Testis (tissue), 2 donors: ENCODE measurements at regions not wholly inside any gene's neighbourhood (a gene's known extent, or its start where the extent isn't known, plus 50 kb on each side); places are given as distances from the start of the nearest gene placed in this dataset.

ENCODE experiments used
- DNase-seq: peaks from one replicate; pipeline ENCODE4 v3.0.0-alpha.2; 2019
- H3K27ac ChIP-seq, 2 donors: fragments of 200-600 bp; sonication (generic); one replicate each; pipeline ENCODE4 v1.5.1; 2019
- H3K27me3 ChIP-seq: fragments of 200-600 bp; sonication (generic); one replicate; pipeline ENCODE4 v1.5.1; 2019
- H3K36me3 ChIP-seq: fragments of 200-600 bp; sonication (generic); one replicate; pipeline ENCODE4 v1.5.1; 2017; ENCODE audit warnings: low read depth; ENCODE audit errors: missing control alignments
- H3K4me1 ChIP-seq: fragments of 200-600 bp; sonication (generic); one replicate; pipeline ENCODE4 v1.5.1; 2019
- H3K4me3 ChIP-seq, 2 donors: fragments of 200-600 bp; sonication (generic); one replicate each; pipeline ENCODE4 v1.5.1; 2017 to 2019
- H3K9me3 ChIP-seq: fragments of 200-600 bp; sonication (generic); one replicate; pipeline ENCODE4 v1.5.1; 2017
- CTCF ChIP-seq, 3 experiments: fragments of 450-650 bp in 2 of 3; fragments of 200-600 bp in 1 of 3; sonication (generic) in 1 of 3; IDR thresholded peaks; one replicate each; pipeline ENCODE4 v1.5.1; 2016 to 2019; ENCODE audit warnings: antibody characterized with exemption in 3 of 3, mild to moderate bottlenecking in 2 of 3, moderate library complexity in 1 of 3
- POLR2A ChIP-seq: fragments of 450-650 bp; IDR thresholded peaks from one replicate; pipeline ENCODE4 v1.6.1; 2017; ENCODE audit warnings: antibody characterized with exemption, mild to moderate bottlenecking, moderate library complexity
- WGBS, 2 donors: methylation state at CpG; one replicate each; pipeline ENCODE4 v1.1.5; 2018; 5-methylcytosine and 5-hydroxymethylcytosine counted together
- intact Hi-C: fragments of 100-400 bp; cut with DNase I; formaldehyde crosslinking; loops from one replicate; pipeline ENCODE4 v1.15.1; 2023; ENCODE audit warnings: low total_unique reads

- intact Hi-C loops: no loop called here
- Histone ChIP-seq H3K36me3 (no peaks in the 10 kb centered on the region), H3K9me3 (no peaks in the 10 kb centered on the region), H3K4me1 (no peaks in the 10 kb centered on the region), H3K27me3 (no peaks in the 10 kb centered on the region), H3K27ac (no peak overlapping the region), H3K4me3 (no peak overlapping the region)
- TF ChIP-seq CTCF (IDR thresholded peaks at IDR 0.05): no peak
- TF ChIP-seq POLR2A: no peak
- no peak for DNase-seq
These were observed 330.3 kb upstream of the CFAP20DC start for GRCh38 chr3:59380146-59380545.

- Histone ChIP-seq H3K4me1 (no peaks in the 10 kb centered on the region), H3K4me3 (no peak overlapping the region), H3K27me3 (no peaks in the 10 kb centered on the region), H3K36me3 (no peaks in the 10 kb centered on the region), H3K27ac (no peak overlapping the region), H3K9me3 (no peaks in the 10 kb centered on the region)
- no peak for TF ChIP-seq POLR2A
- no peak for TF ChIP-seq CTCF (IDR thresholded peaks at IDR 0.05)
- no peak for DNase-seq
- intact Hi-C loops: no loop called here
- 86 to 87% methylated on average over 3 of the region's 3 CpGs for WGBS, 2 donors
These were observed 325.0 kb upstream of the CFAP20DC start for GRCh38 chr3:59374818-59375211.

- 74 to 77% methylated on average over 6 of the region's 6 CpGs for WGBS, 2 donors
- H3K27me3 ChIP-seq: no peaks in the 10 kb centered on the region
- no peaks in the 10 kb centered on the region for H3K36me3 ChIP-seq
- TF ChIP-seq CTCF (IDR thresholded peaks at IDR 0.05): no peak
- no peak for TF ChIP-seq POLR2A
- H3K4me3 ChIP-seq: no peak overlapping the region
- H3K4me1 ChIP-seq: no peaks in the 10 kb centered on the region
- DNase-seq: no peak
- no peak overlapping the region for H3K27ac ChIP-seq
- no peaks in the 10 kb centered on the region for H3K9me3 ChIP-seq
- intact Hi-C loops: no loop called here
These were observed 324.4 kb upstream of the CFAP20DC start for GRCh38 chr3:59374091-59374817.

GRCh38 chr3:59372346-59372745, 322.5 kb upstream of the CFAP20DC start:
- Histone ChIP-seq H3K4me1 (no peaks in the 10 kb centered on the region), H3K4me3 (no peak overlapping the region), H3K36me3 (no peaks in the 10 kb centered on the region), H3K9me3 (no peaks in the 10 kb centered on the region), H3K27me3 (no peaks in the 10 kb centered on the region), H3K27ac (no peak overlapping the region)
- DNase-seq: no peak
- TF ChIP-seq POLR2A: no peak
- TF ChIP-seq CTCF (IDR thresholded peaks at IDR 0.05): no peak
- intact Hi-C loops: no loop called here
- 55 to 61% methylated on average over 3 of the region's 3 CpGs for WGBS, 2 donors
